GM12874 (cell line): ENCODE measurements at regions not wholly inside any gene's neighbourhood (a gene's known extent, or its start where the extent isn't known, plus 50 kb on each side); places are given as distances from the start of the nearest gene placed in this dataset.

Experiments used
- CTCF ChIP-seq: IDR thresholded peaks from 2 replicates; pipeline ENCODE4 v1.5.1; 2011; ENCODE audit warnings: low read depth, mild to moderate bottlenecking, control low read depth, low read length, moderate library complexity; ENCODE audit not compliant: insufficient read depth

GRCh38 chr3:69456631-69457030 is 70.7 kb upstream of the FRMD4B start:
- no peak for TF ChIP-seq CTCF

- no peak for TF ChIP-seq CTCF
These were observed 68.4 kb upstream of the FRMD4B start for GRCh38 chr3:69454204-69454787.

- TF ChIP-seq CTCF: no peak
These were observed 66.4 kb upstream of the FRMD4B start for GRCh38 chr3:69452295-69452694.

- no peak for TF ChIP-seq CTCF
These were observed 65.7 kb upstream of the FRMD4B start for GRCh38 chr3:69451594-69451993.

GRCh38 chr3:69448877-69449276 is 63.0 kb upstream of the FRMD4B start:
- no peak for TF ChIP-seq CTCF

GRCh38 chr3:69446402-69447072 is 60.6 kb upstream of the FRMD4B start:
- no peak for TF ChIP-seq CTCF

- no peak for TF ChIP-seq CTCF
These were observed 59.6 kb upstream of the FRMD4B start for GRCh38 chr3:69445498-69445897.
